PC-9 (cell line): ENCODE measurements at regions not wholly inside any gene's neighbourhood (a gene's known extent, or its start where the extent isn't known, plus 50 kb on each side); places are given as distances from the start of the nearest gene placed in this dataset.

Source experiments
- BruUV-seq: library from RNA; stranded (reverse); fragments of 400-500 nt; replicated peaks from 2 replicates; lab custom pipeline; 2021; lab: Mats Ljungman, UMichigan
- CTCF ChIA-PET: fragments of 300-600 bp; sonication (Branson Sonifier 250); formaldehyde crosslinking; loops from one replicate; lab custom pipeline; 2022; ENCODE audit warnings: antibody characterized with exemption; lab: Charles Lee
- POLR2A ChIA-PET: fragments of 300-600 bp; sonication (Branson Sonifier 250); formaldehyde crosslinking; loops from one replicate; lab custom pipeline; 2022; ENCODE audit warnings: antibody characterized with exemption; ENCODE audit not compliant: unreplicated experiment; lab: Charles Lee
- DNase-seq, 2 experiments: peaks; one replicate each; pipeline versions ENCODE4 v3.0.0 to v3.0.0-alpha.2; 2015 to 2022; ENCODE audit warnings: mixed read lengths in 1 of 2
- H2AFZ ChIP-seq: fragments of 200-600 bp; sonication (generic); 2 replicates; pipeline ENCODE4 v1.8.1; 2017; ENCODE audit warnings: antibody characterized with exemption
- H3F3A ChIP-seq: fragments of 200-600 bp; sonication (generic); 2 replicates; pipeline ENCODE4 v1.8.1; 2017; ENCODE audit warnings: antibody characterized with exemption, mild to moderate bottlenecking, low read depth; ENCODE audit not compliant: insufficient read depth
- H3K27ac ChIP-seq: fragments of 200-600 bp; sonication (generic); 2 replicates; pipeline ENCODE4 v1.6.1; 2016; ENCODE audit warnings: mixed run types
- H3K27me3 ChIP-seq: fragments of 200-600 bp; sonication (generic); 2 replicates; pipeline ENCODE4 v1.6.1; 2016; ENCODE audit warnings: low read depth, mixed run types; ENCODE audit not compliant: insufficient read depth
- H3K36me3 ChIP-seq: fragments of 200-600 bp; sonication (generic); 2 replicates; pipeline ENCODE4 v1.6.1; 2016; ENCODE audit warnings: low read depth, mixed run types
- H3K4me1 ChIP-seq: fragments of 200-600 bp; sonication (generic); replicated peaks from 2 replicates; pipeline ENCODE4 v1.6.1; 2016; ENCODE audit warnings: mixed run types; ENCODE audit not compliant: insufficient read depth
- H3K4me2 ChIP-seq: fragments of 200-600 bp; sonication (generic); 2 replicates; pipeline ENCODE4 v1.6.1; 2017; ENCODE audit warnings: mixed run types
- H3K4me3 ChIP-seq: fragments of 200-600 bp; sonication (generic); 2 replicates; pipeline ENCODE4 v1.6.1; 2016; ENCODE audit warnings: mixed run types
- H3K79me2 ChIP-seq: fragments of 200-600 bp; sonication (generic); 2 replicates; pipeline ENCODE4 v1.6.1; 2017; ENCODE audit warnings: low read depth, mixed run types
- H3K9me2 ChIP-seq: fragments of 200-600 bp; sonication (generic); 2 replicates; pipeline ENCODE4 v1.8.1; 2017; ENCODE audit warnings: mild to moderate bottlenecking; ENCODE audit not compliant: insufficient read depth
- H3K9me3 ChIP-seq: fragments of 200-600 bp; sonication (generic); 2 replicates; pipeline ENCODE4 v1.8.1; 2016; ENCODE audit warnings: low read depth; ENCODE audit not compliant: insufficient read depth
- H4K20me1 ChIP-seq: fragments of 200-600 bp; sonication (generic); 2 replicates; pipeline ENCODE4 v1.8.1; 2017; ENCODE audit not compliant: insufficient read depth
- CTCF ChIP-seq: fragments of 200-600 bp; sonication (generic); conservative IDR thresholded peaks from 2 replicates; pipeline ENCODE4 v1.6.1; 2017; ENCODE audit warnings: mixed run types, antibody characterized with exemption, mild to moderate bottlenecking, moderate library complexity
- EZH2 ChIP-seq: fragments of 200-600 bp; sonication (generic); IDR thresholded peaks from 2 replicates; pipeline ENCODE4 v1.8.0; 2017; ENCODE audit warnings: antibody characterized with exemption, low read depth
- intact Hi-C: fragments of 100-400 bp; cut with micrococcal nuclease; formaldehyde crosslinking; loops from one replicate; pipeline ENCODE4 v1.10.0; 2022; ENCODE audit not compliant: unreplicated experiment

- Histone ChIP-seq H3K36me3 (no peaks in the 10 kb centered on the region), H2AFZ (no peak overlapping the region), H3K4me1 (no peaks in the 10 kb centered on the region), H3K79me2 (no peaks in the 10 kb centered on the region), H3K4me3 (no peak overlapping the region), H3K27ac (no peak overlapping the region), H3K9me2 (no peaks in the 10 kb centered on the region), H3F3A (no peaks in the 10 kb centered on the region), H3K9me3 (peaks cover 13% of the 10 kb centered on the region; the same call in 1 of the 2 replicates), H3K27me3 (no peaks in the 10 kb centered on the region), H3K4me2 (no peak overlapping the region), H4K20me1 (no peaks in the 10 kb centered on the region)
- intact Hi-C loops, result no loop called here
- POLR2A ChIA-PET, result no interaction called here
- DNase-seq, result peak in 1 of 2 experiments; percentile 37
- BruUV-seq, result no TSS peak
- no peak for TF ChIP-seq EZH2
- TF ChIP-seq CTCF, result peak; percentile 76
- CTCF ChIA-PET, result no interaction called here
These were observed 88.4 kb upstream of the ZNF492 start for GRCh38 chr19:22545751-22546150.

- Histone ChIP-seq H3F3A (no peaks in the 10 kb centered on the region), H3K4me3 (no peak overlapping the region), H3K36me3 (no peaks in the 10 kb centered on the region), H3K4me2 (no peak overlapping the region), H3K4me1 (no peaks in the 10 kb centered on the region), H3K27ac (no peak overlapping the region), H3K9me3 (peaks cover 6% of the 10 kb centered on the region), H3K27me3 (no peaks in the 10 kb centered on the region), H2AFZ (no peak overlapping the region), H3K9me2 (no peaks in the 10 kb centered on the region; the same call in 1 of the 2 replicates), H3K79me2 (no peaks in the 10 kb centered on the region), H4K20me1 (no peaks in the 10 kb centered on the region)
- ChIA-PET POLR2A (no interaction called here), CTCF (no interaction called here)
- no peak for TF ChIP-seq EZH2
- TF ChIP-seq CTCF, result no peak
- no peak for DNase-seq
- no TSS peak for BruUV-seq
- intact Hi-C loops, result no loop called here
These were observed 100.4 kb upstream of the ZNF492 start for GRCh38 chr19:22533761-22534160.

DNA sequence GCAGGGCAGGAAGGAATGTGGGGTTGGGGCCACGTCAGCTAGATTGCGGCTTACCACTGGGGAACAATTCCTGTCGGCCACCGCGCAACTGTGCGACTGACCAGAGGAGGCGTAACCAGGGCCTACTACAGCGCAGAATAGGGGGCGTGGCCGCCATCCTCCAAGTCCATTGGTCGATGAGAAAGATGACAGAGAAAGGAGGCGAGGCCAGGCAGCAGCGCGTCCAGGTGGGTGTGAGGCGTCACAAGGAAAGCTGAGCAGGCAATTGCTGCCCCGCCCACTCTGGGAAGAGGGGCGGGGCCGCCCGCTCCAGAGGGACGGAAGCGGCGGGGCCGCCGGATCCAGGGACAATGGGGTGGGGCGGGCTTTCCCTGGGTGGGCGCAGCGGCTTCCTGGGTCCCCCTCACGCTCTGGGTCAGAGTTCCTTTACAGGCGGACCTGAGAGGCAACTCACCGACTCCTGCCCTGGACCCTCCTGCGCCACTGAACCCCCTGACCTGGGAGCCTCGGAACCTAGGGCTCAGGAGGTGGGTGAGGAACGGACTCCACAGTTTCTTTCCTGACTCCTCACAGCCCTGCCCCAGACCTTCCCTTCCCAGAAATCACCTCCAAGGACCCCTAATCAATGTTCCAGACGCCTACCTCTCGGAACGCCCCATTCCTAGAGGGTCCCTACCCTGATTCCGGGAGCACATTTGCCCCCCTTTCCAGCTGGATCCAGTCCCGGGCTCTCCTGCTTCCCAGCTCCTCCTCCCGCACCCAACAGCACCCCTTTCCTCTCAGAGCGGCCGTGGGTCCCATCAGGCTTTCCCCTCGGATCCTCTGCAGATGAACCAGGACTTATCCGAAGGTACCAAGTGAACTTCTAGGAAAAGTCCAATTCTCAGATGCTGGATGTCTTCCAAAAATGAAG, 101.5 kb upstream of the ZNF492 start:
- Histone ChIP-seq H3K9me2 (no peaks in the 10 kb centered on the region; the same call in 1 of the 2 replicates), H3K4me2 (no peak overlapping the region), H2AFZ (no peak overlapping the region), H3K4me3 (no peak overlapping the region), H3K79me2 (no peaks in the 10 kb centered on the region), H3F3A (no peaks in the 10 kb centered on the region), H3K27me3 (no peaks in the 10 kb centered on the region), H3K27ac (no peak overlapping the region), H3K4me1 (no peaks in the 10 kb centered on the region), H4K20me1 (no peaks in the 10 kb centered on the region), H3K9me3 (peaks cover under 1% of the 10 kb centered on the region), H3K36me3 (no peaks in the 10 kb centered on the region)
- DNase-seq, result no peak
- intact Hi-C loops, result no loop called here
- BruUV-seq, result no TSS peak
- TF ChIP-seq CTCF, result no peak
- TF ChIP-seq EZH2, result no peak
- ChIA-PET POLR2A (no interaction called here), CTCF (no interaction called here)
